Keratinocyte (primary cell): ENCODE measurements at regions not wholly inside any gene's neighbourhood (a gene's known extent, or its start where the extent isn't known, plus 50 kb on each side); places are given as distances from the start of the nearest gene placed in this dataset.

Source experiments
- CTCF ChIP-seq, 3 experiments: IDR thresholded peaks in 1 of 3; conservative IDR thresholded peaks in 1 of 3; optimal IDR thresholded peaks in 1 of 3; 2 replicates in 2 of 3; 3 replicates in 1 of 3; pipeline versions ENCODE3 to v1.5.1; 2011; ENCODE audit warnings: low read length in 3 of 3, mild to moderate bottlenecking in 3 of 3, moderate library complexity in 2 of 3, control low read depth in 1 of 3, inconsistent platforms in 1 of 3; ENCODE audit not compliant: insufficient read depth in 2 of 3; ENCODE audit errors: extremely low read depth in 1 of 3
- EZH2 ChIP-seq: IDR thresholded peaks from one replicate; pipeline ENCODE4 v1.6.1; 2012; ENCODE audit warnings: inconsistent platforms, mild to moderate bottlenecking, low read length, moderate library complexity

- no peak for TF ChIP-seq CTCF (optimal IDR thresholded peaks at IDR 0.05 in 1 of 3, IDR thresholded peaks at IDR 0.05 in 1 of 3, conservative IDR thresholded peaks at IDR 0.05 in 1 of 3; ENCODE audit: extremely low read depth in 1 of 3, insufficient read depth in 2 of 3, low read length in 3 of 3)
- no peak for TF ChIP-seq EZH2
Observed at GRCh38 chr10:44457259-44457658, 72.4 kb upstream of the CXCL12 start.
